ENCODE measurements at regions not wholly inside any gene's neighbourhood (a gene's known extent, or its start where the extent isn't known, plus 50 kb on each side); places are given as distances from the start of the nearest gene placed in this dataset.

GRCh38 chr11:129270446-129270845 is 78.3 kb upstream of the ARHGAP32 start:
- no peak for TF ChIP-seq CTCF (IDR thresholded peaks at IDR 0.05)
- TF ChIP-seq EP300 (IDR thresholded peaks at IDR 0.05), result no peak
- no peak for TF ChIP-seq POLR2A (IDR thresholded peaks at IDR 0.05)

All from ovary (tissue), 3 donors.